GM12801 (cell line): ENCODE measurements at regions not wholly inside any gene's neighbourhood (a gene's known extent, or its start where the extent isn't known, plus 50 kb on each side); places are given as distances from the start of the nearest gene placed in this dataset.

Experiments
- TF ChIP-seq, protein P1 (sequence below): IDR thresholded peaks from one replicate; pipeline ENCODE4 v1.5.1; 2011; ENCODE audit warnings: control low read depth; ENCODE audit not compliant: insufficient read length; ENCODE audit errors: extremely low read depth

DNA sequence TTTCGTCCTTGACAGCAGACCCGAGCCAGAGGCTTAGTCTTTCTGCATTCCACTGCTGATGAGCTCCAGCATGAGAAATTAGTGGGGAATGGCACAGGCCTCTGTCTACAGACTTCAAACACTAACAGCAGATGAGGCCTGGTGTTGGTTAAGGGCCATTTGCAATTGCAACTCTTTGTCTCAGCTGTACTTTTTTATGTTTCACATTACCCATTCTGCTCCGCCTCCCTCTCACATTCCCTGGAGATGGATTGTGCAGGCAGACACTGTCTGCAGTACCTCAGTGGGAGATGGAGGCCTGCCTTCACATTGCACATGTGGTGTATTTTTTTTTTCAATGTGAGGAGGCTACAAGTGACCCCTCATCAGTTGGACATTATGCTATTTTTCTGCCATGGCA, 370.2 kb downstream of the DUSP10 start:
- TF ChIP-seq, protein P1, sequence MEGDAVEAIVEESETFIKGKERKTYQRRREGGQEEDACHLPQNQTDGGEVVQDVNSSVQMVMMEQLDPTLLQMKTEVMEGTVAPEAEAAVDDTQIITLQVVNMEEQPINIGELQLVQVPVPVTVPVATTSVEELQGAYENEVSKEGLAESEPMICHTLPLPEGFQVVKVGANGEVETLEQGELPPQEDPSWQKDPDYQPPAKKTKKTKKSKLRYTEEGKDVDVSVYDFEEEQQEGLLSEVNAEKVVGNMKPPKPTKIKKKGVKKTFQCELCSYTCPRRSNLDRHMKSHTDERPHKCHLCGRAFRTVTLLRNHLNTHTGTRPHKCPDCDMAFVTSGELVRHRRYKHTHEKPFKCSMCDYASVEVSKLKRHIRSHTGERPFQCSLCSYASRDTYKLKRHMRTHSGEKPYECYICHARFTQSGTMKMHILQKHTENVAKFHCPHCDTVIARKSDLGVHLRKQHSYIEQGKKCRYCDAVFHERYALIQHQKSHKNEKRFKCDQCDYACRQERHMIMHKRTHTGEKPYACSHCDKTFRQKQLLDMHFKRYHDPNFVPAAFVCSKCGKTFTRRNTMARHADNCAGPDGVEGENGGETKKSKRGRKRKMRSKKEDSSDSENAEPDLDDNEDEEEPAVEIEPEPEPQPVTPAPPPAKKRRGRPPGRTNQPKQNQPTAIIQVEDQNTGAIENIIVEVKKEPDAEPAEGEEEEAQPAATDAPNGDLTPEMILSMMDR: no peak

DNA sequence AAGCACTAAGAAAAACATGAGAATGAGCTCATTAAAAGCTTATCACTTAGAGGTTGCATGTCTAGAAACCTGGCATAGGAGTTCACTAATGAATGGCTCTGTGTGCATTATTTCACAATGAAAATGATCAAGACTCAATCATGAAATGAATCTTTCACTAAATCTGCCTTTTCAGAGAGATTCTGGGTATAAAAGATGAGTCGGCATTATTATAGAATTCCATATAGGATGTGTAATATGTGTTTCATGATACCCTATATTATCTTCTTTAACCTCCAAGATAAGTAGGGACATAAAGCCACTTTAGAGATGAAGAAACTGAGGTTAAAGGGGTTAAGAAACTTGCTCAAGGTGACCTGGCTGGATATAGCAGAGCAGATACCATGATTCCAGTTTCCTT, 368.1 kb downstream of the DUSP10 start:
- TF ChIP-seq, protein P1: no peak

DNA sequence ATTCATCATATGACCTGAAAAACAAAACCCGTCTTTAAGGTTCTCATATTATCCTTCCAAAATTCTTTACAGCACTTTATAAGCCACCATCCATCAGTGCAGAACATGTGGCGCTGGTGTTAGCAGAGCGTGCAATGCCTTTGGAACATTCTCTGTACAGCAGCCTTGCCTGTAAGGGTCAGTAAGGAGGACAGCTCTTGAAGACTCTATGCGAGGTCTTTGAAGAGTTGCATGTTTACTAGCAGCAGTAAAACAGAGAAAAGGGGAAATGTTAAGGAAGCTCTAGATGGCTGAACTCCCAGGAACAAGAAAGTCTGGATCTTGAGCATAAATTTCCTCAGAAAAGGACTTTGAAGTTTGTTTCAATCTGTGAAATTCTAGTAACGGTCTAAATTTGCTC, 365.6 kb downstream of the DUSP10 start:
- TF ChIP-seq, protein P1: no peak

DNA sequence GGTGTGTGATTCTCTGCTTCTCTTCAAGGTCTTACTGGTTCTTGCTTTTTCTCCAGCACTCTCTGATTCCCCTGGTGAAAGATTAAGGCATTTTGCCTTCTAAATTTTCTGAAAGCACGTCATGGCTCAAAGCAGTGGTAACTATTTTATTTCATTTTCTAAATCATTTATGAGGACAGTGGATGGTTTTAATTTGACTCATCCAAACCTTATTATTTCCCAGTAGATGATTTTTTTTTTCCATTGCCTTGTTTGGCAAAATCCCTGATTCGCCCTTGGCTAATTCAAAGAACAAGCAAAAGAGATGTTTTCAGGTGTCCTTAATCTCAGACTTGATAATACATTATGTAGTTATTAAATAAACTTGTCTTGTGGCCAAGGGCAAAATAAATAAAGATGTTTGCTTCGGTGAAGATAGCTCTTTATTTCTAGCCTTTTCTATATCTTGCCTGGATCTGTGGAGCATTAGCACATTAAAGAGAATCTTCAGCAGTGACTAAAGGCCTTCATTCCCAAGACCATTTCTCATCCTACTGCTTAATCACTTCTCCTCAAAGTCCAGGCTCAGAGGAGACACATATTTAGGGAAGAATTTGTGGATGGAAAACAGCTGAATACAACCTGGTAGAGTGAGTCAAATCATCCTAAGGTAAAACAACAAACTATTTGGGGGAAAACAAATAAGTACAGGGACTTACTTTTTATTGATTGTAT, 359.8 kb downstream of the DUSP10 start:
- TF ChIP-seq, protein P1: no peak

DNA sequence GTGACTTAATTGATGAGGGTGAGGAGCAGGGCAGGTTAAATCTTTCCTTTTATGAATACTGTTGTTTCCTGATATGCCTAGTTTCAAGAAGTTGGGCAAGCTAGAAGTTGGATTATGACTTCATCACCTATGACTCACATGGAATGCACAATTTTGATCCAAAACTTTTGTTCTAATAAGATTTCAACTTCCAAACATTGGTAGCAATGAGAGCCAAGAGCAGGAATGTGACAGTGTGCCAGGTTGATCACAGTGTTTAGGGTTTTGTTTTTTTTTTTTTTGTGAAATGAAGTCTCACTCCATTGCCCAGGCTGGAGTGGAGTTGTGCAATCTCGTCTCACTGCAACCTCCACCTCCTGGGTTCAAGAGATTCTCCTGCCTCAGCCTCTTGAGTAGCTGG, 349.4 kb downstream of the DUSP10 start:
- TF ChIP-seq, protein P1: no peak

DNA sequence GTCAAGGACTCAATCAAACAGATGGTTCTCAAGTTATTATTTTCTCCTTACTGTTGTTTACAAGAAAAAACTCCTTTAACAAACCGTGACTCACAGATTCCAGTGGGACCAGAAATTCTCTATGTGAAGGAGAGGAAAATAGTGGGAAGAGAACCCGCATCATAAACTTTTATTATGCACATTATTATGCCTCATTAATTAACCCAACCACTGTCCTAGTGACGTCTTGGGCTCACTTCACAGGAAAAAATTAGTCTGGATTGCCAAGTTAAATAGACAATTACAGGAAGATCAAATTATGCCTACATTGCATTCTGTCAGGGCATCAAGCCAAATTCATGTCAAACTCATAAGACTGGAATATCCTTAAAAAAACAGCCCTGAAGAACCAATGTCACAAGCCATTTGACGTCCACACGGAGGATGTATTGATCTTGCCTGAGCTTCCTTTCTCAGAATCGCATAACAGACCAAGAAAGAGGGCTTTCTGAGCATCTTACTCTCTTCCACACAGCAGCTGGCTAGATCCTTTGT, 347.8 kb downstream of the DUSP10 start:
- TF ChIP-seq, protein P1: no peak

DNA sequence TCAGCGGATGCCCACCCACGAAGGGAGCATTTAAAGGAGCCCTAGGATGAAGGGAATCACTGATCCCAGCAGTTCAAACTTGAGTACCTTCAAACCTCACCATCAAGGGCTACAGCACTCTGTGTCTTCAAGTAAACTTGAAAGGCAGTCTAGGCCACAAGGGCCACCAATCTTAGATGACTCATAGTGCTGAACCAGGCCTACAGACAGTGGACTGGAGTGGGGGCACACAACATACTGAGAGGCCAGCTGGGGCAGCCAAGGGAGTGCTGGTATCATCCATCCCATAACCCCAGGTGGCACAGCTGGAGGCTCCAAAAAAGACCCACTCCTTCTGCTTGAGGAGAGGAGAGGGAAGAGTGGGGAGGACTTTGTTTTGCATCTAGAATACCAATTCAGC, 345.4 kb downstream of the DUSP10 start:
- TF ChIP-seq, protein P1: no peak

DNA sequence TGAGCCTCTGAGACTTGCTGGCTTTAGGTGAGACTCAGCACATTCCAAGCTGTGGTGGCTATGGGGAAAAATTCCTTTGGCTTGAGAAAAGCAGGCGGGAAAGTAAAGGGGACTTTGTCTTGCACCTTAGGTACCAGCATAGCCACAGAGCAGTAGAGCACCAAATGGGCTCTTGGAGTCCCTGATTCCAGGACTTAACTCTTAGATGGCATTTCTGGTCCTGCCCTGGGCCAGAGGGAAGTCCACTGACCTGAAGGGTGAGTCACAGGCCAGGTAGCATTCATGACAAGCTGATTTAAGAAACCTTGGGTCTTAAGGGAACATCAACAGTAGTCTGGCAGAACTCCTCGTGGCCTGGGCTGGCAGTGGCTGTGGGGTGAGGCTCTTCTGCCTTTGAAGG, 344.7 kb downstream of the DUSP10 start:
- TF ChIP-seq, protein P1: no peak
